A204.1 (cell line): ENCODE measurements at regions not wholly inside any gene's neighbourhood (a gene's known extent, or its start where the extent isn't known, plus 50 kb on each side); places are given as distances from the start of the nearest gene placed in this dataset.

Experiments used
- FAIRE-seq: peaks from 2 replicates; lab custom pipeline; 2012; peaks lifted over from hg19 to GRCh38; lab: Jason Lieb, UNC

- FAIRE-seq = no peak
These were observed 484.0 kb upstream of the TGFBR2 start for GRCh38 chr3:30122359-30122758.

DNA sequence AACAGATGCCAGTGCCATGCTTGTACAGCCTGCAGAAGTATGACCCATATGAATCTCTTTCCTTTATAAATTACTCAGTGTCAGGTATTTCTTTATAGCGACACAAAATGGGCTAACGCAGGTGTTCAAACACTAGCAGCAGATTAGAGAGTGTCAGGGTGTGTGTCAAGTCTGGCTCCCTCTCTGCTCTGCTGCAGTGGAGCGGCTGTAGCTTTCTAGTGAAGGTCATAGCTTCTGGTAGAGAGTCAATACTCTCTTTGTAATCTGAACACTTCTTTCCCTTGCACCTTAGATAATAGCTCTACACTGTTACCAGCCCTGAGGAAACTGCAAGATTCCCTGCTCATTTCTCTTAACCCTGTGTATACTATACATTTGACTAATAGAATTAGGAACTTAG is 483.2 kb upstream of the TGFBR2 start:
- FAIRE-seq = no peak

- no peak for FAIRE-seq
These were observed 482.6 kb upstream of the TGFBR2 start for GRCh38 chr3:30123755-30124154.

GRCh38 chr3:30124435-30125370 is 481.7 kb upstream of the TGFBR2 start:
- FAIRE-seq = no peak

DNA sequence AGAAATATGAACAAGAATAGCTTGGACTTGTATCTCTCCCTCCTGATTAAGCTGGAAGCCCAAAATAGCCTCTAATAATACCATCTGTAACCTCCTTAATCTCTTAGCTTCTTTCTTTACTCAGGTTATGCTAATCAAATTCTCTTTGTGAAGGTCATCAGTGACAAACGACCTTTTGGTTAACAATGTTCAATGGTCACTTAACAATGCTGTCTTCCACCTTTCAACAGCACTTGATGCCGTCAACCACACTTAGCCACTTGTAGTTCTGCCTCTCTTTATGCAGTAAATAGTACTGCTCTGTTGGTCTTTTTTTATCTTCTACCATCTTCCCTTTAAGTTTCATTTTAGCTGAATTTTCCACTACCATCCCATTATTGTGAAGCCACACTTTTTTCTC is 476.6 kb upstream of the TGFBR2 start:
- no peak for FAIRE-seq

- FAIRE-seq = no peak
These were observed 476.0 kb upstream of the TGFBR2 start for GRCh38 chr3:30130391-30130790.

DNA sequence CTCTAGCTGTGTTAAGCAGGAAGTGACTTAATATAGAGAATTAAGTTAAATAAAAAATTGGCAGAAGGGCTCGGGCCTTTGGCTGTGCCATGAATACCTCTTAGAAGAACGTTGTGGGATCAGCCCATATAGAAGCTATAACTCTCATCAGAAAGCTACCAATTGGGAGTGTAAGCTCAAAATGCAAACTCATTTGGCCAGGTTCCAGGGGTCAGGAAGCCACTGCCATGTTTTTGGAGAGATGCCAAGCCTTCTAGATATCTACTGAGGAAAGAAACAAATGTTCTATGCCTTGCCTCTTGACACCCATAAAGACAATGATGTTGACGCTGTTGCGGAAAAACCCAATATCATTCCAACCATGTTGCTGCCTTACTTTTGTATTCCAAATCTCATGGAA is 475.2 kb upstream of the TGFBR2 start:
- no peak for FAIRE-seq

DNA sequence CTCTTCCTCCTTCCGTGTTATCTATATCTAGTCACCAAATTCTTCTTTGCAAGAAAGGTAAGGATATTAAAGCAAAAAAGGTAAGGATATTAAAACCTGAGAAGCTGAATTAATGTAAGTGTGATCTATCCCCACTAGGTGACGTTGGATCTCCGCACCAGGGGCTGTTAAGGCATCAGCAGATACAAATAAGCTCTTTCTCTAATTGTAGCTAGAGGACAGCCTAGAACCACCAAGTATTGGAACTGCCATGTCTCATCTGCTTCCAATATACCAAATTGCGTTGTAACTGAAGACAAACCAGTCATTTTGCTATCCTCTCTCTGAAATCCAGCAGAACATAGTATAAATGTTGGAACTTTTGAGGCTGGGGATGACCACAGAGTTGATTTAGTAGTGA is 471.2 kb upstream of the TGFBR2 start:
- no peak for FAIRE-seq

- FAIRE-seq = no peak
These were observed 467.1 kb upstream of the TGFBR2 start for GRCh38 chr3:30139283-30139682.

- FAIRE-seq = no peak
These were observed 465.9 kb upstream of the TGFBR2 start for GRCh38 chr3:30140356-30141075.

DNA sequence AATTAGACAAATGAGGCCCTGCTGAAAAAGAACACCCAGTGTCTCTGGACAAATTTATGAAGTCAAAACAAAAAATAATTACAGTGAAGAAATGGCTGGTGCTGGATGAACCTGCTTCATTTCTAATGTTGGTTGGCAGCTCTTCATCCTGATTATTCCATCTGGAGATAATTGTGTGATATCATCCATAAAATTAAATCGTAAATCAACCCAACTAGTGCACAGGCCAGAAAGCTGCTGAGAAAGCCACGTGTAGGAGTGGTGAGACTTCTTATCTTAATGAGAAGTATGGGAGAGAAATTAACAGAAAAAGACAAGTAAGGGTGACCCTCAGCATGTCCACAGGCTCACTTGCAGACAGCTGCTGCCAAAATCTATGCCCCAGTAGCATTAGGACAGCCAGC is 465.2 kb upstream of the TGFBR2 start:
- FAIRE-seq = no peak

- FAIRE-seq = no peak
These were observed 464.5 kb upstream of the TGFBR2 start for GRCh38 chr3:30141927-30142326.

GRCh38 chr3:30142946-30143345 is 463.5 kb upstream of the TGFBR2 start:
- FAIRE-seq = no peak

DNA sequence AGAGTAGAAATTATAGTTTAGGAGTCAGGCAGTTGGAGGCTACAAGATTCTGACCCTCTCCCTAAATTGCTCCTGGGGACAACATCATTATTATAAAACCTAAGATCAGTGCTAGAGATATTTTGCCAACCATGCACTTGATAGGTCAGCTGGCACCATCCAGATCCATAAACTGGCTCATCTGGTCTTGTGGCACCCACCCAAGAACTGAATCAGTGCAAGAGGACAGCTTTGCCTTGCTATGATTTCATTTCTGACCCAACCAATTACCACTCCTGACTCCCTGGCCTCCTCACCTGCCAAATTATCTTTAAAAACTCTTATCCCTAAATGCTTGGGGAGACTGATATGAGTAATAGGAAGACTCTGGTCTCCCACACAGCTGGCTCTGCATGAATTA is 461.1 kb upstream of the TGFBR2 start:
- FAIRE-seq = no peak

GRCh38 chr3:30146978-30147377 is 459.4 kb upstream of the TGFBR2 start:
- no peak for FAIRE-seq

- no peak for FAIRE-seq
These were observed 451.5 kb upstream of the TGFBR2 start for GRCh38 chr3:30154853-30155252.

GRCh38 chr3:30155755-30156154 is 450.6 kb upstream of the TGFBR2 start:
- FAIRE-seq = no peak

- no peak for FAIRE-seq
These were observed 449.6 kb upstream of the TGFBR2 start for GRCh38 chr3:30156586-30157498.

GRCh38 chr3:30161375-30161774 is 445.0 kb upstream of the TGFBR2 start:
- FAIRE-seq = no peak

- no peak for FAIRE-seq
These were observed 443.8 kb upstream of the TGFBR2 start for GRCh38 chr3:30162579-30162978.

GRCh38 chr3:30166535-30166934 is 439.9 kb upstream of the TGFBR2 start:
- FAIRE-seq = no peak

GRCh38 chr3:30167541-30168011 is 438.8 kb upstream of the TGFBR2 start:
- FAIRE-seq = no peak
